Left lobe of liver (tissue), 2 donors: ENCODE measurements at regions not wholly inside any gene's neighbourhood (a gene's known extent, or its start where the extent isn't known, plus 50 kb on each side); places are given as distances from the start of the nearest gene placed in this dataset.

Experiments
- ATAC-seq: fragments of 200-7000 bp; cut with Tn5 transposase; one replicate; pipeline ENCODE4 v1.9.1; 2020; ENCODE audit warnings: mild to moderate bottlenecking, moderate library complexity
- DNase-seq: peaks from one replicate; pipeline ENCODE4 v3.0.0-alpha.2; 2020; ENCODE audit warnings: low spot score
- donor health status: DM: no; HTN: no; CAD: no; lungs with moderate emphysema.
- donor health status: DM: no; HTN: yes; CAD: no.

DNA sequence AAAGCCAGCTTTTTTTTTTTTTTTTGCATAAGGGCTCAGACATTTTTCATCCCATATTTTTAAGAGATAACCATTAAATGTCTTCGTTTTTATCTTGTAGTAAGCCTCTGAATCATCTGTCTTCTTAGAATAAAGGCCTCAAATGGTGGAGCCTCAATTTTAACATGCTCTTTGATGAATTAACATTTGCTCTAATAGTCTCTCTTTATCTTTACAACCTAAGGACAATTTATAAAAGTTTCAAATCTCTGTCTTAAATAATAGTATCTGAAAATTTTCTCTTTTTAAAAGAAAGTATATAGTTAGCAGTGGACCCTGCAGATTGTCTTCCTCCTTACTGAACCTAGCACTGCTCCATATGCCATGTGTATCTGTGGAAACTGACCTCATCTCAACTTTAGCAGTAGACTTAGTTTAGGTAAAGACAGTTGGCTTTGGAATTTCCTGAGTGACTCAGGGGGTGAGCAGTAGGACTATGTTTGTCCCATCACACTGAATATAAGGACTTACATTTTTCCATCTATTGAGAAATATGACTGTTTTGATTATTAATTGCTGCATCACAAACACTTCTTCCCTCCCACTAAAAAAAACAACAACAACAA, 1658.0 kb downstream of the STIM2 start:
- no peak for DNase-seq
- no peak for ATAC-seq

DNA sequence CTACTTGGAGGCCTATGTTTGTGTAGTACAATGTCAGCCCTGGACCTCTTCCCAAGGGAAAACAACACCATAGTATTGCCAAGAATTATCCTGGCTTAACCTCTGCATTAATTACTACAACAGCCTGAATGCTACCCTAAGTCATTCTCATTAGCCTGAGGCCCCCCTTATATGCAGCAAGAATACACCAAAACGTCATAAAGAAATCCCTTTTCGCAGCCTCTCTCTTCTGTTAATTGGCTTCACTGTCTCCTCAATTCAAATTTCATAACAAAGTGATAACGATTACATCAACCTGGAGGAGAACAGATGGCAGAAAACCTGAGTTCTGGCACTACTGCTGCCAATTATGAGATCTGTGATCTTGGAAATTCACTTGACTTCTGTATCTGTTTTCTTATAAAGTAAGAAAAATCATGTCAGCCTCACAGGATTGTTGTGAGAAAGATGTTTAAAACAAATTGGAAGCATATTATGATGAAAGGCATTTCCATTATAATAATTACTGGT, 1663.1 kb downstream of the STIM2 start:
- DNase-seq, result no peak
- no peak for ATAC-seq

- no peak for ATAC-seq
- DNase-seq, result no peak
These were observed 1675.5 kb downstream of the STIM2 start for GRCh38 chr4:28536124-28536523.

- no peak for DNase-seq
- no peak for ATAC-seq
These were observed 1685.3 kb downstream of the STIM2 start for GRCh38 chr4:28545986-28546385.

DNA sequence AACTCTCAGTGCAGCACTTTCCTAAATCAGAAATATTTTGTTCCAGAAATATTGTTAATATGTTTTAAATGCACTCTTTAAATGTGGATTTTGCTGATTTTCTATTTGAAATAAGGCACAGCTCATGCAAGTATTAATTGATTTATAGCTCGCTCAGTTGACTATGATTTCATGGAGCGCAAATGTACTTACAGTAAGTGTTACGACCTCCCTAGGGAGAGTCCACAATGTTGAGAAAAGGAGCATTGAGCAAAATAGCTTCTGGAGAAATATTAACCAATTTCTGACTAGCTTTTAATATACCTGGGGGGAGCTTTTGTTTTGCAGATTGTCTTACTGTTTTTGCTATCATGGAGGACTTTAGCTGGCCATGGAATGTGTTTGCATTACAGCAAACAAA, 1687.5 kb downstream of the STIM2 start:
- DNase-seq (no peak), ATAC-seq (no peak)

- no peak for ATAC-seq
- DNase-seq, result no peak
These were observed 1688.0 kb downstream of the STIM2 start for GRCh38 chr4:28548594-28548993.

DNA sequence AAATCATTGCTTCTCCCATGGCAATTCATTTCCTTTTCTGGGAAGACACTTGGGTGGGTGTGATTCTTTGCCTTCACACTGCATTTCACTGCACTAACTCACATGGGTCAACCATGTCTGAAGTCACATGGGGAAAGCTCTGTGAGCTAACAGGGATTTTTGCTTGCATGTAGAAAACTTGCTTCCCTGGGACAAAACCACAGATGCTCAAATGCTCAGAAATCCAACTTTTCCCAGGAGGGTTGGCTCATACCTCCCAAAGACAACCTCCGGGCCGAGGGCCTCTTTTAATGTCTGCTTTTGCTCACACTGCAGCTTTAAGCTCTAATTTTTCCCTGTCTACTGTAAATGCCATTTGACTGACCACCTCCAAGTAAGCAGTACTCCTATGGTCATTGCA, 1695.2 kb downstream of the STIM2 start:
- ATAC-seq (no peak), DNase-seq (no peak)

DNA sequence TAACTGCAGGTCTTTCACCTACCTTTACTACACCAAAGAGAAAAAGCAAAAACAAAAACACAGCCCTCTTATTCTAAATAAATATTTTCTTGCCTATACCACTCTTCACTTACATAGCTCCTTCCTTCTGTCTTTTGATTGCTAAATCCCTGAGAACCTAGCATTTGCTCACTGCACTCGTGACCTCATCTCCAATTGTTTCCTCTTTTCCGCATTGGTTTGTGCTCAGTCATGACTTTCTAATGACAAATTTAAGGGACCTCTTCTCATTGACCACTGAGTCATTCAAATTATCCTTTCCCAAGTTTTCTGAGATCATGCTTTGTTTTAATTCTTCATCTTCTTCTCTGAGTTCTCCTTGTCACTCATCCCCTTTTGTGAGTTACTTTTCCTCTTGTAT, 1697.1 kb downstream of the STIM2 start:
- ATAC-seq (no peak), DNase-seq (no peak)

DNA sequence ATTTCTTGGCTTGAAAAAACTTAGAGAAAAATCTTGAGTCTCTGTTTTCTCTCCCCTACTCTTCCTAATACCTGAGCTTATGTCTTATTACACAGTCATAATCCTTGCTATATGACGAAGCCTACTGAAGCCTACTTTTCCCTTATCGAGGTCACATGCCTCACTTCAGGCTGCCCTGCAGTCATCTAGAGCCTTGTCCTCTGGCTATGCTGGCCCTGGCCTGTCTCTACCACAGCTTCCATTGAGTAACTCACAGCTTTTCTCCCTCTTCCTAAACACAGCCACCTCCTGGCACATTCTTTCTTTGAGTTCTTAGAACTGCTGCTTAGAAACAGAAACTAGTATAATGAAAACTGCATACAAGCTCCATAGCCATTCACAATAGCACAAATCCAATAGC, 1698.3 kb downstream of the STIM2 start:
- ATAC-seq (no peak), DNase-seq (no peak)

DNA sequence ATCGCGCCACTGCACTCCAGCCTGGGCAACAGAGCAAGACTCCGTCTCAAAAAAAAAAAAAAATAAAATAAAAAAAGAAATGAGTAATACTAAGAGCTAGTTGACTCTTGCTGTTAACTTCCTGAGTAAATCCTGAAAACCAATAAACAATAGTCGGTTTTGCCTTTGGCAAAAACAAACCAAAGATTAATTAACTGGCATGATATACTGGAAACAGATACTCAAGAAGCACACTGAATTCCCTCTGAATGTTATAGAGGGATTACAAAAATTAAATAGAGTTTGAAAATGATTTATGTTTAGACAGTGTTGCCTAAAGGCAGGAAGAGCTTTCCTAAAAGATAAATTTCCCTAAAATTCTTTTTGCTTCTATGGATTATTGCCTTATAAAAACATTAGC, 1702.3 kb downstream of the STIM2 start:
- DNase-seq, result no peak
- ATAC-seq, result no peak

GRCh38 chr4:28565396-28565795, 1704.8 kb downstream of the STIM2 start:
- DNase-seq (no peak), ATAC-seq (no peak)

DNA sequence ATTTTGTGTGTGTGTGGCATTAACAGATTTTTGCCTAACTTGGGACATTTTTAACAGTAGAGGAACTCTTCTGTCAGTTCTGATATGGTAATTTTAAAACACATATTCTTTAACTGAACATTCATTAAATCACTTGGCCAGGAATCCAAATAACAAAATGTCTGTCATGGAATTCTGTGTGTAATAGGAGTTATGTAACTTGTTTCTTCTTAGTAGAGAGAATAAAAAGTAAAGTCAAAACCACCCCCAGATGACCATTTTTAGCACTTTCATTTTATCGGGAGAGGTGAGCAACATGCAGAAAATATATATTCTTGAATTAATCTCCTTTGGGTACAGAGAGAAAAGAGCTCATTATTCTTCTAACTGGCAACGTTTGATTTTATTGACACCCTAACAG, 1740.3 kb downstream of the STIM2 start:
- no peak for ATAC-seq
- DNase-seq, result no peak

DNA sequence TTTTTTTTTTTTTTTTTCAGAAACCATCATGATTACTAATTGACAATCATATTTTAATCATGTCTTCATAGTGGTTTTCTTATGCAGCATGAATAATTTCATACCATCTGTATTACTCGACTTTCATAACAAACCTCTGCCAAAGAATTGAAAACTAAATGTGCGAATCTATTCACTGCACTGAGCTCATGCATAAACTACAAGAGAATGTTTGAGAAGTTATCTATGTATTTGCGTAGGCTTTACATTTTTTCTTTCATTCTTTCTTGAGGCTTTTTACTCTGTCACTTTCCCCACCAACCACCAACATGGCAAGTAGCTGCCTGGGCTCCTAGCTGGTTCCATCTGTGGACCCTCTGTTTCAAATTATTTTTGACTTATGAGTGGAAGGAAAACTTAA, 1761.0 kb downstream of the STIM2 start:
- DNase-seq (no peak), ATAC-seq (no peak)

DNA sequence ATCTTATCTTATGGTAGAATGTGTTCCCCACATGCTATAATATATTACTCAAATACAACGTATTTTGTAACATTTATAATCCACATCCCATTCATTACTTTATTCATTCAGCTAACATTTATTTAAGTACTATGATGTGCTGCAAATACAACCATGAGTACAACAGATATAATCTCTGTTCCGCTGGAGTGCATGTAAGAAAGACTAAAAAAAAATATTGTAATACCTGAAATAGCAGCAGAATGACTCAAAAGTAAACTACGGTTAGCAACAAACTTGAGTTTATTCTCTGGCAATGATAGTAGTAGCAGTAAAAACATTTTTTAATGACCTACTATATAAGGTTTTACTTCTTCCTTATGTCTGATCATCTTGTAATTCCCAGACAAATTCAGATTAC, 1776.3 kb downstream of the STIM2 start:
- ATAC-seq, result no peak
- no peak for DNase-seq

DNA sequence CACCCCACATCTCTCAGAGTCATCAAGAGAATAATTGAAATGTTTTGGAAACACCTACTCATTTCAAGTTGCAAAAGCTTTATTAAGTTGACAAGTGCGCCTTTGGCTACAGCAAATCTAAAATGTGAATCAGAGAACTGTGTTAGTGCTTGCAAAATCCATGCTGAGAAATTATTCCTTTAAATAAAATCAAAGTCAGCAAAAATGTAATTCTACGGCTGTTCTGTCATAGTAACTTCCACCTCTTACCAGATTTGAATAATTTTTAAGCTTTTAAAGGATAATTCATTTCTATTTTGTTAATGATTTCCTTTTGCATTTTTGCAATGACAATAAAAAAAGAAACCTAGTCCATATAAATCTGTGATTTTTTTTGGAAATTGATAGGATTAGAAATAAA, 1779.1 kb downstream of the STIM2 start:
- DNase-seq (no peak), ATAC-seq (no peak)

- ATAC-seq (no peak), DNase-seq (no peak)
These were observed 1794.0 kb downstream of the STIM2 start for GRCh38 chr4:28654618-28655017.

DNA sequence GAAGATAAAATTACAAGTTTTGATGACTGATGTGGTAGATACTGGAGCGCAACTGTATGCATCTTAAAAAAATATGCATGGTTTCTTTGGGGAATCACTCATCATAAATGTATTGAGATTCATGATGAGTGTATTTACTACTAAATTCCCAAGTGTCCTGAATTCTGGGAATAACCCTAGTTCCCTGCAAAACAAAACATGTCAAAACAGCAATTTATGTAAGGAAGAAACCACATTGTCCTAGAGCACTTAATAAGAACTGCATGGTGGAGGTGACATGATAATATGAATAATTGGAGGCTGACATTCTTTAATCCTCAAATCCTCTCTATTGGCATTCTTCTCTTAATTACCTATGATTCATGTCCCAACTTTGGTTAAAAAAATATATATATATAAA, 1804.7 kb downstream of the STIM2 start:
- ATAC-seq, result no peak

GRCh38 chr4:28675582-28675981, 1814.9 kb downstream of the STIM2 start:
- ATAC-seq, result no peak
- DNase-seq, result no peak

More for the DNA sequence above, 1804.7 kb downstream of the STIM2 start:
- no peak for DNase-seq

DNA sequence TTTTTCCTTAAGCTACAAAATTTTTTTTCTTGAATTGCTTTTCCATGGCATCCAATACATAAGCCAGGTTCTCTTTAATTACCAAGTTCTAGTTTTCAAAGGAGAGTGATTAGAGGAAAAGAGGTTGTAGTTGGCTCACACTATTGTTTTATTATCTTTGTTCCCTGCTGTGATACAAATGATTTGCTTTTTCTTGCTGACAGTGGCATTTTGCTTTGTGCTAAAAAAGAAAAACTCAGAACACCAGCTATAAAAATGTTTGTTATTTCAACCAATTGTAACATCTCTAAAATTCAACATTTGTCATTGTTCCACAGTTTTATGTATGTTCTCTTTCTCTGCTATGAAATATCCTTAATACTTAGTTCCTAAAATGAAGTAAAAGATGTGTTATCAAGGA, 1817.2 kb downstream of the STIM2 start:
- no peak for DNase-seq
- ATAC-seq, result no peak

DNA sequence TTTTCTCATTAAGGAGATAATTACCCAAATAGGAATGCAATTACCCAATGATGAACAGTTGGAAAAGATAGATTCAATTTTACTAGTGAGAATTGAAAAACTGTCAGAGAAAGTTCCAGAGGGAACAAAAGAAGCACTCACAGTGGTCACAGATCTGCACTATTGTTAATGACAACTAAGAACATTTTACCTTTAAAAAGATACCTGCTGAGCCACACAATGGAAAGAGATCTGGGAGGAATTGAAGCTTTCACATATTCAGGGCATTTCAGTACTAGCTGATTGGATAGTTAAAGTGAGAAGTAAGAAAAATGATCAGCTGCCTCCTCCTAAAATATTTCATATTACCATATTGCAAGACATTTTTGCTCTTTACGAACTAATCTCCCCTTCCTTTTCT, 1822.2 kb downstream of the STIM2 start:
- ATAC-seq (no peak), DNase-seq (no peak)

- DNase-seq, result peak; percentile 44
- peak; percentile 75 for ATAC-seq
These were observed 1826.0 kb downstream of the STIM2 start for GRCh38 chr4:28686618-28687017.

- no peak for ATAC-seq
These were observed 1830.2 kb downstream of the STIM2 start for GRCh38 chr4:28690890-28691289.

GRCh38 chr4:28702571-28702970, 1841.9 kb downstream of the STIM2 start:
- DNase-seq (no peak), ATAC-seq (no peak)

More at GRCh38 chr4:28690890-28691289, 1830.2 kb downstream of the STIM2 start:
- DNase-seq, result no peak
